ENCODE measurements at regions not wholly inside any gene's neighbourhood (a gene's known extent, or its start where the extent isn't known, plus 50 kb on each side); places are given as distances from the start of the nearest gene placed in this dataset.
A peak's percentile ranks its signal among the peaks of the same experiment; 100 is the strongest.

- H3K27ac Mint-ChIP-seq = peak overlapping the region; percentile 94
These were observed 197.7 kb upstream of the PREP start for GRCh38 chr6:105600336-105601260.

GRCh38 chr6:105598264-105598663, 195.4 kb upstream of the PREP start:
- Mint-ChIP-seq H3K4me3 (no peak overlapping the region), H3K9me3 (peaks cover 0 to 3% of the 10 kb centered on the region in 2 donors), H3K27me3 (ENCODE audit: low read depth) (peaks cover 5% of the 10 kb centered on the region), H3K4me1 (ENCODE audit: low read depth) (peaks cover 25% of the 10 kb centered on the region), H3K36me3 (ENCODE audit: insufficient read depth in 2 of 2) (peaks cover 2 to 5% of the 10 kb centered on the region in 2 donors), H3K27ac (peak overlapping the region; percentile 54)
- DNase-seq (no peak), ATAC-seq (replicated peaks in 1 of 2) (no peak)

More at GRCh38 chr6:105600336-105601260, 197.7 kb upstream of the PREP start:
- no peak for ATAC-seq (replicated peaks in 1 of 2)
- peaks cover 0 to 6% of the 10 kb centered on the region in 2 donors for H3K9me3 Mint-ChIP-seq
- peak overlapping the region; percentile 7 to 83 for H3K4me3 Mint-ChIP-seq
- no peak for DNase-seq
- peaks cover 6 to 7% of the 10 kb centered on the region in 2 donors for H3K36me3 Mint-ChIP-seq (ENCODE audit: insufficient read depth in 2 of 2)
- peaks cover 13% of the 10 kb centered on the region for H3K27me3 Mint-ChIP-seq (ENCODE audit: low read depth)
- peaks cover 25% of the 10 kb centered on the region for H3K4me1 Mint-ChIP-seq (ENCODE audit: low read depth)

- Mint-ChIP-seq H3K36me3 (ENCODE audit: insufficient read depth in 2 of 2) (peaks cover 2 to 5% of the 10 kb centered on the region in 2 donors), H3K4me1 (ENCODE audit: low read depth) (peaks cover 33% of the 10 kb centered on the region), H3K9me3 (peaks cover 0 to 3% of the 10 kb centered on the region in 2 donors), H3K27ac (no peak overlapping the region), H3K4me3 (no peak overlapping the region), H3K27me3 (ENCODE audit: low read depth) (peaks cover 5% of the 10 kb centered on the region)
- no peak for ATAC-seq (replicated peaks in 1 of 2)
- no peak for DNase-seq
These were observed 193.4 kb upstream of the PREP start for GRCh38 chr6:105596284-105596755.

- DNase-seq (no peak), ATAC-seq (replicated peaks in 1 of 2) (no peak)
- Mint-ChIP-seq H3K4me3 (no peak overlapping the region), H3K36me3 (ENCODE audit: insufficient read depth in 2 of 2) (peaks cover 2 to 5% of the 10 kb centered on the region in 2 donors), H3K27me3 (ENCODE audit: low read depth) (peaks cover 5% of the 10 kb centered on the region), H3K27ac (no peak overlapping the region), H3K4me1 (ENCODE audit: low read depth) (peaks cover 34% of the 10 kb centered on the region), H3K9me3 (peaks cover 0 to 3% of the 10 kb centered on the region in 2 donors)
These were observed 192.9 kb upstream of the PREP start for GRCh38 chr6:105595829-105596228.

- Mint-ChIP-seq H3K27me3 (ENCODE audit: low read depth) (peaks cover 5% of the 10 kb centered on the region), H3K36me3 (ENCODE audit: insufficient read depth in 2 of 2) (peaks cover 2 to 5% of the 10 kb centered on the region in 2 donors), H3K4me1 (ENCODE audit: low read depth) (peaks cover 25% of the 10 kb centered on the region), H3K27ac (no peak overlapping the region), H3K9me3 (peaks cover 0 to 3% of the 10 kb centered on the region in 2 donors), H3K4me3 (no peak overlapping the region)
- DNase-seq = no peak
- ATAC-seq (replicated peaks in 1 of 2) = no peak
These were observed 191.9 kb upstream of the PREP start for GRCh38 chr6:105594821-105595220.

- DNase-seq (no peak), ATAC-seq (replicated peaks in 1 of 2) (no peak)
- H3K36me3 Mint-ChIP-seq (ENCODE audit: insufficient read depth in 2 of 2) = peaks cover 2 to 5% of the 10 kb centered on the region in 2 donors
- peaks cover 0 to 3% of the 10 kb centered on the region in 2 donors for H3K9me3 Mint-ChIP-seq
- peaks cover 5% of the 10 kb centered on the region for H3K27me3 Mint-ChIP-seq (ENCODE audit: low read depth)
- peaks cover 31% of the 10 kb centered on the region for H3K4me1 Mint-ChIP-seq (ENCODE audit: low read depth)
- no peak overlapping the region for H3K27ac Mint-ChIP-seq
- H3K4me3 Mint-ChIP-seq = no peak overlapping the region
These were observed 191.2 kb upstream of the PREP start for GRCh38 chr6:105593805-105594671.

GRCh38 chr6:105593056-105593690, 190.3 kb upstream of the PREP start:
- Mint-ChIP-seq H3K36me3 (ENCODE audit: insufficient read depth in 2 of 2) (no peaks in the 10 kb centered on the region), H3K4me3 (no peak overlapping the region), H3K27ac (peak overlapping the region; percentile 31), H3K9me3 (no peaks in the 10 kb centered on the region), H3K27me3 (ENCODE audit: low read depth) (peaks cover under 1% of the 10 kb centered on the region), H3K4me1 (ENCODE audit: low read depth) (peaks cover 40% of the 10 kb centered on the region)
- ATAC-seq (replicated peaks in 1 of 2) (no peak), DNase-seq (no peak)

GRCh38 chr6:105592329-105592728, 189.4 kb upstream of the PREP start:
- Mint-ChIP-seq H3K27ac (no peak overlapping the region), H3K36me3 (ENCODE audit: insufficient read depth in 2 of 2) (no peaks in the 10 kb centered on the region), H3K27me3 (ENCODE audit: low read depth) (no peaks in the 10 kb centered on the region), H3K4me1 (ENCODE audit: low read depth) (peaks cover 49% of the 10 kb centered on the region), H3K9me3 (no peaks in the 10 kb centered on the region), H3K4me3 (no peak overlapping the region)
- DNase-seq = no peak
- ATAC-seq (replicated peaks in 1 of 2) = peak; percentile 38 to 41

- ATAC-seq (replicated peaks in 1 of 2) = peak; percentile 58 to 71
- Mint-ChIP-seq H3K9me3 (no peaks in the 10 kb centered on the region), H3K4me1 (ENCODE audit: low read depth) (peaks cover 56% of the 10 kb centered on the region), H3K36me3 (ENCODE audit: insufficient read depth in 2 of 2) (no peaks in the 10 kb centered on the region), H3K27me3 (ENCODE audit: low read depth) (no peaks in the 10 kb centered on the region), H3K4me3 (peak overlapping the region in 1 of 2 donors; percentile 18), H3K27ac (peak overlapping the region; percentile 23)
- DNase-seq = peak in 1 of 2 donors; percentile 23
These were observed 188.2 kb upstream of the PREP start for GRCh38 chr6:105591053-105591452.

- Mint-ChIP-seq H3K36me3 (ENCODE audit: insufficient read depth in 2 of 2) (no peaks in the 10 kb centered on the region), H3K4me1 (ENCODE audit: low read depth) (peaks cover 56% of the 10 kb centered on the region), H3K9me3 (no peaks in the 10 kb centered on the region), H3K4me3 (peak overlapping the region; percentile 64 to 72), H3K27me3 (ENCODE audit: low read depth) (no peaks in the 10 kb centered on the region), H3K27ac (no peak overlapping the region)
- DNase-seq (no peak), ATAC-seq (replicated peaks in 1 of 2) (no peak)
These were observed 185.3 kb upstream of the PREP start for GRCh38 chr6:105588123-105588710.

- peak; percentile 8 to 17 for DNase-seq
- Mint-ChIP-seq H3K4me3 (peak overlapping the region; percentile 64 to 72), H3K27ac (peak overlapping the region; percentile 54), H3K4me1 (ENCODE audit: low read depth) (peaks cover 49% of the 10 kb centered on the region), H3K36me3 (ENCODE audit: insufficient read depth in 2 of 2) (no peaks in the 10 kb centered on the region), H3K9me3 (no peaks in the 10 kb centered on the region), H3K27me3 (ENCODE audit: low read depth) (no peaks in the 10 kb centered on the region)
- peak; percentile 67 to 77 for ATAC-seq (replicated peaks in 1 of 2)
These were observed 184.7 kb upstream of the PREP start for GRCh38 chr6:105587349-105588122.

Data from activated T-cell treated with anti-CD3 and anti-CD28 coated beads, Interleukin-2, amount 50 U/mL, for 72 hours (primary cell).